B cell (primary cell): ENCODE measurements at regions not wholly inside any gene's neighbourhood (a gene's known extent, or its start where the extent isn't known, plus 50 kb on each side); places are given as distances from the start of the nearest gene placed in this dataset.

Experiments used
- CTCF ChIP-seq: fragments of 200-600 bp; IDR thresholded peaks from one replicate; pipeline ENCODE4 v1.8.0; 2022; ENCODE audit warnings: antibody characterized with exemption, mild to moderate bottlenecking
- EZH2 ChIP-seq: IDR thresholded peaks from 2 replicates; pipeline ENCODE4 v1.6.1; 2012; ENCODE audit warnings: borderline replicate concordance, low read depth, mild to moderate bottlenecking, moderate library complexity, low read length; ENCODE audit not compliant: insufficient read depth, poor library complexity, severe bottlenecking

- TF ChIP-seq EZH2 (no peak), CTCF (no peak)
Measured at GRCh38 chr10:130787821-130788220, 523.7 kb downstream of the TCERG1L start.
